Upper lobe of right lung (tissue), 1 donor: ENCODE measurements at regions not wholly inside any gene's neighbourhood (a gene's known extent, or its start where the extent isn't known, plus 50 kb on each side); places are given as distances from the start of the nearest gene placed in this dataset.
A peak's percentile ranks its signal among the peaks of the same experiment; 100 is the strongest.

Experiments used
- ATAC-seq: fragments of 200-7000 bp; cut with Tn5 transposase; one replicate; pipeline ENCODE4 v1.9.1; 2020; ENCODE audit warnings: mild to moderate bottlenecking, moderate library complexity
- DNase-seq: peaks from one replicate; pipeline ENCODE4 v3.0.0-alpha.2; 2020
- H3K27ac ChIP-seq: fragments of 200-600 bp; one replicate; pipeline ENCODE4 v1.8.0; 2022
- H3K27me3 ChIP-seq: fragments of 200-600 bp; one replicate; pipeline ENCODE4 v1.8.0; 2022; ENCODE audit warnings: mild to moderate bottlenecking
- H3K36me3 ChIP-seq: fragments of 200-600 bp; one replicate; pipeline ENCODE4 v1.8.0; 2022
- H3K4me1 ChIP-seq: fragments of 200-600 bp; one replicate; pipeline ENCODE4 v1.8.0; 2022
- H3K4me3 ChIP-seq: fragments of 200-600 bp; one replicate; pipeline ENCODE4 v1.8.0; 2022; ENCODE audit warnings: mild to moderate bottlenecking
- H3K9me3 ChIP-seq: fragments of 200-600 bp; one replicate; pipeline ENCODE4 v1.8.0; 2022
- intact Hi-C: fragments of 100-400 bp; cut with DNase I; formaldehyde crosslinking; loops from one replicate; pipeline ENCODE4 v1.11.0; 2022
- TF ChIP-seq, protein P1 (sequence below): fragments of 200-600 bp; IDR thresholded peaks from one replicate; pipeline ENCODE4 v1.8.0; 2022; ENCODE audit warnings: antibody characterized with exemption
- donor health status: DM: no; HTN: yes; CAD: no; lungs with severe emphysema.

DNA sequence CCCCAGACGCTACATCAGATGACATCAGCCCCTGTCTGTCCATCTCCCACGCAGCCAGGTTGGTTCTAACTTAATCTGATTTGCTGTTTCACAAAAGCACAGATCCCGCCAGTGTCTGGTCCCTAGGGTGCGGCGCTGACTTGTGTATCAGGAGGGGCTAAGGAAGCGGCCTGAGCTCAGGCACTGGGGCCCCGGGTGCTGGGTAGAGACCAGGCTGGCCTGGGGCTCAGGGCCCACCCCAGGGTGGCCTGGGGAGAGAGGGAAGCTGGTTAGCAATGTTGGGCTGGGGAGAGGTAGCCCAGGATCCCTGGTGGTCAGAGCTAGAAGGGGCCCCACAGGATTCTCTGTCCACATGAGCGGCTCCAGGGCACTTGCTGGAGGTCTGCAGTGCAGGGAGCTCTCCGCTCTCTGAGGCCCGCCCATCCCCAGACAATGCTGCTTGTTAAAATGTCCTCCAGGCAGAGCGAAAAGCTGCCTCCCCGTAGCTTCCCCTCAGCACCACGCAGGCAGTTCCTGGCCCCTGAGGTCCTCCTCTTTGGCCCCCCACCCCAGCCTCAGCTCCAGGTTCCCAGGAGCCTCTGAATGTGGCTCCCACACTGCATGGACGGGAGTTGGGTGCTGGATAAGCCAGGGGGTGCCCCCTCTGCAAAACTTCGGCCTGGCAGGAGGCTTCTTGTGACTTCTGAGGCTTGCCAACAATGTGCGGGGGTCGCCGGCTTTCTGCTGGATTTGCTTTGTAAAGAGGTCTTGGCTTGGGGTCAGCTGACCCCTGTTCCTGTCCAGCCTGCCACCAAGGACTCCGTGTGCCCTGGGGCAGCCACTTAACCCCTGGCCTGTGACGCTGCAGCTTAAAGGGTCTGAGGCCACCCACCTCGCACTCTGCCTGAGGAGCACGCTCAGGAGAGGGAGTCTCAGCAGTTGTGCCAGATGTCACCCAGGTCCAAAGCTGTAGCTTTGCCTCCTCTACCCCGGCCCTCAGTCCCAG is 112.9 kb downstream of the CPZ start:
- Histone ChIP-seq H3K4me1 (no peaks in the 10 kb centered on the region), H3K9me3 (no peaks in the 10 kb centered on the region), H3K4me3 (no peak overlapping the region), H3K27ac (no peak overlapping the region), H3K36me3 (no peaks in the 10 kb centered on the region), H3K27me3 (peaks cover 37% of the 10 kb centered on the region)
- intact Hi-C loops: no loop called here
- DNase-seq: peak; percentile 50
- TF ChIP-seq, protein P1, sequence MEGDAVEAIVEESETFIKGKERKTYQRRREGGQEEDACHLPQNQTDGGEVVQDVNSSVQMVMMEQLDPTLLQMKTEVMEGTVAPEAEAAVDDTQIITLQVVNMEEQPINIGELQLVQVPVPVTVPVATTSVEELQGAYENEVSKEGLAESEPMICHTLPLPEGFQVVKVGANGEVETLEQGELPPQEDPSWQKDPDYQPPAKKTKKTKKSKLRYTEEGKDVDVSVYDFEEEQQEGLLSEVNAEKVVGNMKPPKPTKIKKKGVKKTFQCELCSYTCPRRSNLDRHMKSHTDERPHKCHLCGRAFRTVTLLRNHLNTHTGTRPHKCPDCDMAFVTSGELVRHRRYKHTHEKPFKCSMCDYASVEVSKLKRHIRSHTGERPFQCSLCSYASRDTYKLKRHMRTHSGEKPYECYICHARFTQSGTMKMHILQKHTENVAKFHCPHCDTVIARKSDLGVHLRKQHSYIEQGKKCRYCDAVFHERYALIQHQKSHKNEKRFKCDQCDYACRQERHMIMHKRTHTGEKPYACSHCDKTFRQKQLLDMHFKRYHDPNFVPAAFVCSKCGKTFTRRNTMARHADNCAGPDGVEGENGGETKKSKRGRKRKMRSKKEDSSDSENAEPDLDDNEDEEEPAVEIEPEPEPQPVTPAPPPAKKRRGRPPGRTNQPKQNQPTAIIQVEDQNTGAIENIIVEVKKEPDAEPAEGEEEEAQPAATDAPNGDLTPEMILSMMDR: no peak
- no peak for ATAC-seq

DNA sequence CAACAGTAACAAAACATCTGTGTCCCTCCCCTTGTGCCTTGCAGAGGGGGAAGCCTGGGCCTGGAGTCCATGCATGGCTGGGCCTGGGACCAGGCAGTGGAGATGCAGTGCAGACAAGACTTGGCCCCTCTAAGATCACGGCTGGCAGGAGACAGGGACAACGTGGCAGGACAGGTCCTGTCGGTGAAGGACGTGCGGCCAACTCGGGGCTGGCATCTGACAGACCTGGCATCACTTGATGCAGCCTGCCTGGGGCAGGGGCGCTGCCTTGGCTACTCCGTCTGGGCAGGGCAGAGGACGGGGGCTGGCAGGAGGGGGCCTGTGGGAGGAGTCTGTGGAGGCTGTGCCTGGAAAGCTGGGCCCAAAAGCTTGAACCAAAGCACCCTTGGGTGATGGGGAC is 112.1 kb downstream of the CPZ start:
- Histone ChIP-seq H3K27me3 (peaks cover 37% of the 10 kb centered on the region), H3K27ac (no peak overlapping the region), H3K9me3 (no peaks in the 10 kb centered on the region), H3K36me3 (no peaks in the 10 kb centered on the region), H3K4me1 (no peaks in the 10 kb centered on the region), H3K4me3 (no peak overlapping the region)
- no peak for ATAC-seq
- DNase-seq: peak; percentile 46
- intact Hi-C loops: no loop called here
- TF ChIP-seq, protein P1: no peak

DNA sequence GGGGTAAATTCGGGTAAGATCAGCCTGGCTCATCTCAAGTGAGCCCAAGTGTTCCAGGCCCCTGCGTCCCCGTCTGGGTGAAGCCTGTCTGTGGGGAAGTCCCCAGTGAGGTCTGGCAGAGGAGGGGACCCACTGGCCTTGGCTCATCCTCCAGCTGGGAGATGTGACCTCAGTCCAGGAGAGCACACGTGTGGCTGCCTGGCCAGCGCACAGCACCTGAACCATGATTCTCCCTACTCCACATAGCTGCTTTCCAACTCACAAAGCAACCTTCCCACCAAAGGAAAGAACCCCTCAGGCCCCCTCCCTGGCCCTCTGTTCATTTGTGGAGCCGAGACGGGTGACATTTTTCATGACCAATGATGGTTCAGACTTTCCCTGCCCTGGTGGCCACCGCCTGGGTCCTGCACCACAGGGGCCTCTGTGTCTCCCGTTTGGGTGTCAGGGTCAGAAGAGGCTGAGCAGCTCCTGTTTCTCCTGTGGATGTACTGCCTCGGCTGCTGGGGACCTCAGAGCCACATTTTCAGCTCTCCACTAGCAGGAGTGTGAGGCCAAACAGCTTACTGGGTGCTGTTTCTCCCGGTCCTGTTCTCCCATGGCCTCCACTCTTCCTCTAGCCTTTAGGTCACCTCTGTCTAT is 111.4 kb downstream of the CPZ start:
- no peaks in the 10 kb centered on the region for H3K4me1 ChIP-seq
- H3K4me3 ChIP-seq: no peak overlapping the region
- TF ChIP-seq, protein P1: no peak
- peak; percentile 54 for DNase-seq
- no peak overlapping the region for H3K27ac ChIP-seq
- H3K36me3 ChIP-seq: no peaks in the 10 kb centered on the region
- no peaks in the 10 kb centered on the region for H3K9me3 ChIP-seq
- peaks cover 37% of the 10 kb centered on the region for H3K27me3 ChIP-seq
- intact Hi-C loops: no loop called here
- ATAC-seq: no peak

DNA sequence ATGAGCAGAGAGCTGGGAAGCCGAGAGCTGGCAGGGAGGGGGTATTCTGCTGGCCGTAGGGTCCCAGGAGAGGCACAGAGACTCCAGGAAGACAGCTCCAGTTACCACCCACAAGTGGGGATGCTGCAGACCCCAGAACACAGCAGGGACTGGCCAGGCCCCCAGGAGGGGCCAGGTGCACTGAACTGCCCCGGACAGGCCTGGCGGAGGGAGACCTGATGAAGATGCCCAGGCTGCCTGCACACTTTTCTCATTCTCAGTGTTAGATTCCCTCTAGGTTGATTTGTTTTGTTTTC is 110.8 kb downstream of the CPZ start:
- intact Hi-C loops: no loop called here
- Histone ChIP-seq H3K27me3 (peaks cover 41% of the 10 kb centered on the region), H3K9me3 (no peaks in the 10 kb centered on the region), H3K36me3 (no peaks in the 10 kb centered on the region), H3K27ac (no peak overlapping the region), H3K4me1 (no peaks in the 10 kb centered on the region), H3K4me3 (no peak overlapping the region)
- DNase-seq (peak; percentile 40), ATAC-seq (no peak)
- TF ChIP-seq, protein P1: no peak

DNA sequence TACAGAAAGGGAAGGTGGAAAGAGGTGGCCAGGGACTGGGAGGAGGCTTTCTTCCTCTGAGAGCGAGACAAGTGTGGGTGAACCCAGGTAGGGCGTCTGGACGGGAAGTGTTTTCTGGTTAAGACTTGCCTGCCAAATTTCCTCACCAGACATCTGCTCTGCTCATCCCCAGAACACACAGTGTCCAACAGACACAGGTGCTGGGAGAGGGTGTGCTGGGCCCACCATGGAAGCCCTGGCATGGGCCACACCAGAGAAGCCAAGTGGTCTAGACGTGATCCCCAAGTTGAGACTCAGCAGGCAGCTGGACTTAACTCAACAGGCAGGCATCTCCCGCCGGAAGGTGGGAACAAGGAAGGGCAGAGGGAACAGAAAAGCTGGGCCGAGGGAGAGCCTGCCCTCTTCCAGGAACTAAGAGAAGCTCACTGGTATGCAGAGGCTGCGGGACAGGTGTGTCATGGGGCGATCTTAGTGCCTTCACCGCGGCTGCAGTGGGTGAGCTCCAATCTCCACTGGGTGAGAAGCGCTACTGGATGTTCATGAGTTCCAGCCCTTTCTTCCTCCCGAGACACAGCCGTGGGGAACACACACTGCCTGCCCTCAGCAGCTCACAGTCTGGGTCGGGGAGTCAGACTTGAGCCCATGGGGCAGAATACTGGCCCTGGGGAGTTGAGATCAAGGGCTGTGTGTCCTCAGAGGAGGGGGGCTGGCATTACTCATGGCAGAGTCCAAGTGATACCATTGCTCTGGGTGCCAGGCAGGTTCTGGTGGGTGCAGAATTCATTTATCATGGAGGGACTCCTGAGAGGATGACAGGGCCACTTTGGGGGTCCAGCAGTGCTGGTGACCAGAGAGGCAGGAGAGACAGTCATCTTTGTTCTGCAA is 110.2 kb downstream of the CPZ start:
- H3K4me1 ChIP-seq: no peaks in the 10 kb centered on the region
- intact Hi-C loops: no loop called here
- H3K36me3 ChIP-seq: no peaks in the 10 kb centered on the region
- H3K27ac ChIP-seq: no peak overlapping the region
- H3K4me3 ChIP-seq: no peak overlapping the region
- ATAC-seq (no peak), DNase-seq (peak; percentile 37)
- peaks cover 44% of the 10 kb centered on the region for H3K27me3 ChIP-seq
- no peaks in the 10 kb centered on the region for H3K9me3 ChIP-seq
- TF ChIP-seq, protein P1: no peak
